ENCODE measurements at regions not wholly inside any gene's neighbourhood (a gene's known extent, or its start where the extent isn't known, plus 50 kb on each side); places are given as distances from the start of the nearest gene placed in this dataset.

DNA sequence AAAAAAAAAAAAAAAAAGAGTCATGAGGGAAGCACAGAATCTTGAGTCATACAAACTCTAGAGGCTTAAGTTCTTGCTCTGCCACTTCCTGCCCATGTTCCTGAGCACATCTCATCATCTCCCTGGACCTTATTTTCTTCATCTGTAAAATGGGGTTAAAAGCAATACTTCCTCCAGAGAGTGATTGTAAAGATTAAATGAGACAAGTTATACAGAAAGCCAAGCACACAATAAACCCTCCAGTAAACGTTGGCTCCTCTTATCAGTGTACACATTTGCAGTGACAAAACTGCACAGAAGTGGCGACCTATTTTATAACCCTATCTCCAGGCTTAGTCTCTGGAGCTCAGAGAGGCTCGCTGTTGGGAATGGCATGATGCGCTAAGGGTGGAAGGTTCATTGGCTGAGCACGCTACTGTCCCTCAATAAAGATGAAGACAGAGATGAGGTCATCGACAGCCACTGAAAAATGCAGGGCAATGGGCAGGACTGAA is 82.1 kb downstream of the RRAGC start:
- no peaks in the 10 kb centered on the region for H3K9me3 Mint-ChIP-seq
- no peak for DNase-seq
- ChIA-PET CTCF (no interaction called here), POLR2A (interaction anchor here (0.6 kb wide), 1 partner anchor 766 kb away, joined by 3 read pairs; no protein-coding TSS in a partner anchor)
- TF ChIP-seq, protein P1, sequence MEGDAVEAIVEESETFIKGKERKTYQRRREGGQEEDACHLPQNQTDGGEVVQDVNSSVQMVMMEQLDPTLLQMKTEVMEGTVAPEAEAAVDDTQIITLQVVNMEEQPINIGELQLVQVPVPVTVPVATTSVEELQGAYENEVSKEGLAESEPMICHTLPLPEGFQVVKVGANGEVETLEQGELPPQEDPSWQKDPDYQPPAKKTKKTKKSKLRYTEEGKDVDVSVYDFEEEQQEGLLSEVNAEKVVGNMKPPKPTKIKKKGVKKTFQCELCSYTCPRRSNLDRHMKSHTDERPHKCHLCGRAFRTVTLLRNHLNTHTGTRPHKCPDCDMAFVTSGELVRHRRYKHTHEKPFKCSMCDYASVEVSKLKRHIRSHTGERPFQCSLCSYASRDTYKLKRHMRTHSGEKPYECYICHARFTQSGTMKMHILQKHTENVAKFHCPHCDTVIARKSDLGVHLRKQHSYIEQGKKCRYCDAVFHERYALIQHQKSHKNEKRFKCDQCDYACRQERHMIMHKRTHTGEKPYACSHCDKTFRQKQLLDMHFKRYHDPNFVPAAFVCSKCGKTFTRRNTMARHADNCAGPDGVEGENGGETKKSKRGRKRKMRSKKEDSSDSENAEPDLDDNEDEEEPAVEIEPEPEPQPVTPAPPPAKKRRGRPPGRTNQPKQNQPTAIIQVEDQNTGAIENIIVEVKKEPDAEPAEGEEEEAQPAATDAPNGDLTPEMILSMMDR (IDR thresholded peaks at IDR 0.05), result no peak
- no peak for ATAC-seq
- H3K4me3 Mint-ChIP-seq, result no peak overlapping the region
- H3K4me1 Mint-ChIP-seq (ENCODE audit: low read depth), result no peaks in the 10 kb centered on the region
- peaks cover 21% of the 10 kb centered on the region for H3K27me3 Mint-ChIP-seq
- H3K36me3 Mint-ChIP-seq (ENCODE audit: low read depth), result no peaks in the 10 kb centered on the region
- intact Hi-C loops (cut with micrococcal nuclease), result no loop called here
- no peak overlapping the region for H3K27ac Mint-ChIP-seq

DNA sequence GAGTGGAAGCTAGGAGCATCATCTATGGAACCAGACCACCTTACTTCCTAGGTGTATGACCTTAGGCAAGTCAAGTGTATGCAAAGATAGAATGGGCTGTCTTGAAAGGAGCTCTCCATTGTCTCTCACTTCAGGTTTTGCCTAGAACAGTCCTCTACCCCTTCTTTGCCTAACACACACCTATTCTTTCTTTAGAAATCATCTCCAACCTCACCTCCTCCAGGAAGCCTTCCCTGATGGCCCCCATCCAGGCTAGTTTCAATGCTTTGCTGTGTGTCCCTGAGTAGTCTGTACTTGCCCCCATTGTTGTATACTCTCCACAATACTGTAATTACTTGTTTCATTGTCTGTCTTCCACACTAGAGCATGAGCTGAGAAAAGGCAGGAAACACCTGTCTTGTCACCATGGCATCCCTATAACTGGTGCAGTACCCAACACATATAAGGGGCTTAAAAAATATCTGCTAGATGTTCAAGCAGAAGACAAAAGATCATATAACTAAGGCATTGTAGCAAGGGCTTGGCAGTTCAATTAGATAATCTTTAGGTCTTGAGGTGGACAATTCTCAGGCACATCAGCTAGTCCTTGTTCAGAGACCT is 83.0 kb downstream of the RRAGC start:
- CTCF ChIA-PET, result no interaction called here
- DNase-seq, result no peak
- intact Hi-C loops (cut with micrococcal nuclease), result no loop called here
- POLR2A ChIA-PET, result no interaction called here
- no peaks in the 10 kb centered on the region for H3K9me3 Mint-ChIP-seq
- no peaks in the 10 kb centered on the region for H3K4me1 Mint-ChIP-seq (ENCODE audit: low read depth)
- TF ChIP-seq, protein P1 (IDR thresholded peaks at IDR 0.05), result no peak
- H3K27ac Mint-ChIP-seq, result no peak overlapping the region
- H3K4me3 Mint-ChIP-seq, result no peak overlapping the region
- peaks cover 16% of the 10 kb centered on the region for H3K27me3 Mint-ChIP-seq
- no peak for ATAC-seq
- H3K36me3 Mint-ChIP-seq (ENCODE audit: low read depth), result no peaks in the 10 kb centered on the region

DNA sequence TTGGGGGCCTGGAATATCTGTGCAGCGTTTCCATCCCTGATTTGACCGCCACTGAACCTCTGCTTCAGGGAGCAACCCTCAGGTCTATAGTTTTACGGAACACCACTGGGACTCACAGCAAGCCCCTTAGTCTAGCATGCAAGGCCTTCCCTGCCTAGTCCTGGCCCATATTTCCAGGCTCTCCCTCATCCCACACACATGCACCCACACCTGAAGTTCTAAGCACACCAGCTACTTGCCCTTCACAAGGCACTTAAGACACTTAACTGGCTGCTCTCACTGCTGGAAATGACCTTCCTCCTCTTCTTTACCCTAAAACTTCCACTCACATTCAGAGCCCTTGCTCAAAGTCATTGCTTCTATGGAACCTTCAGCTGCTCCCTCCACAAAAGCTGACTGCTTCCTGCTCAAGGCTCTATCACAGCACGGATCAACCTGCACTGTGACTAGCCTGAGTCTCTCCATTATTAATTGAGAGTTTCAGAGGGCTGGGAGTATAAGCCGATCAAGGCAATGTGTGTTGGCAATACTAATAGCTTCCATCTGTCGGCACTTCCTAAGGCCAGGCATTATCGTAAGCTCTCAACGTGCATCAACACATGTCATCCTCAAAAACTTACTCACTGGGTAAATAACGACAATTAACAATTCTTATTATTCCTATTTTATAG is 84.3 kb downstream of the RRAGC start:
- Mint-ChIP-seq H3K27ac (no peak overlapping the region), H3K36me3 (ENCODE audit: low read depth) (no peaks in the 10 kb centered on the region), H3K9me3 (no peaks in the 10 kb centered on the region), H3K4me3 (no peak overlapping the region), H3K27me3 (peaks cover 12% of the 10 kb centered on the region), H3K4me1 (ENCODE audit: low read depth) (no peaks in the 10 kb centered on the region)
- ChIA-PET POLR2A (no interaction called here), CTCF (interaction anchor here (0.6 kb wide), 1 partner anchor 43 kb away, joined by 3 read pairs; no protein-coding TSS in a partner anchor)
- ATAC-seq (no peak), DNase-seq (no peak)
- intact Hi-C loops (cut with micrococcal nuclease), result no loop called here
- TF ChIP-seq, protein P1 (IDR thresholded peaks at IDR 0.05), result no peak

DNA sequence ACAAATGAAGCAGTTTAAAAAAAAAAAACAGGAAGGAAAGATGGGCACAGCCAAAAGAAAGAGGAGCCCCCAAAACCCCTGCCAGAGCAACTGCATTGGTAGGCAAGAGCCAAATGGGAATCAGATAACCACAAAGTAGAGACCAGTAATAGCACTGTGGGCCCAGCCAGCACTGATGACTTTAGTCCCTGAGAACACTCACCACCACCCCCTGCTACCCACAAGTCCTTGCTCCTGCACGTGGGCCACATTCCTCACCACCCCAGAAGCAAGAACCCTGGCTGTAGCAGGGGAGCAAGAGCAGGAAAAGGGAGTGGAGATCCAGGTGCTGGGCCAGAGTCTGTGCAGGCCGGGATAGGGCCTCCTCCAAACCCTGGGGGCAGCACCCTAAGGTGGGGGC is 86.1 kb downstream of the RRAGC start:
- ATAC-seq (no peak), DNase-seq (no peak)
- no peaks in the 10 kb centered on the region for H3K4me1 Mint-ChIP-seq (ENCODE audit: low read depth)
- no peak overlapping the region for H3K27ac Mint-ChIP-seq
- intact Hi-C loops (cut with micrococcal nuclease), result no loop called here
- ChIA-PET CTCF (no interaction called here), POLR2A (no interaction called here)
- H3K9me3 Mint-ChIP-seq, result no peaks in the 10 kb centered on the region
- TF ChIP-seq, protein P1 (IDR thresholded peaks at IDR 0.05), result no peak
- H3K27me3 Mint-ChIP-seq, result peaks cover 10% of the 10 kb centered on the region
- H3K4me3 Mint-ChIP-seq, result no peak overlapping the region
- H3K36me3 Mint-ChIP-seq (ENCODE audit: low read depth), result no peaks in the 10 kb centered on the region

DNA sequence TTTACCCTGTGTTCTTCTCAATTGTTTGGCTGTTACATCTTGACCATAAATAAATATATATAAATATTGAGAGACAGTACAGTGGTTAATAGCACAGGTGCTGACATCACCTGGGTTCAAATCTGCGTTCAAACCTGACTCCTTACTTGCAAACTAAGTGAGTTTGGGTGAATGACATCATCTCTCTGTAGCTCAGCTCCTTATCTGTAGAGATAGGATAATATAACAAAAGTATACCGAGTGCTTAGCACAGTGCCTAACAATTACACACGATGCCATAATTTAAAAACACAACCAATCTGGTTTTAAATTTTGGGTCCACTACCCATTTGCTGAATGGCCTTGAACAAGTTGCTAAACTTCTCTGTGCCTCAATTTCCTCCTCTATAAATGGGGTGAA is 86.6 kb downstream of the RRAGC start:
- H3K27me3 Mint-ChIP-seq, result peaks cover 15% of the 10 kb centered on the region
- H3K27ac Mint-ChIP-seq, result no peak overlapping the region
- intact Hi-C loops (cut with micrococcal nuclease), result no loop called here
- ChIA-PET POLR2A (no interaction called here), CTCF (no interaction called here)
- DNase-seq (no peak), ATAC-seq (no peak)
- H3K36me3 Mint-ChIP-seq (ENCODE audit: low read depth), result no peaks in the 10 kb centered on the region
- H3K4me3 Mint-ChIP-seq, result no peak overlapping the region
- H3K9me3 Mint-ChIP-seq, result no peaks in the 10 kb centered on the region
- TF ChIP-seq, protein P1 (IDR thresholded peaks at IDR 0.05), result no peak
- no peaks in the 10 kb centered on the region for H3K4me1 Mint-ChIP-seq (ENCODE audit: low read depth)

All from activated CD8-positive, alpha-beta T cell treated with anti-CD3 and anti-CD28 coated beads for 36 hours (primary cell).